ENCODE measurements at regions not wholly inside any gene's neighbourhood (a gene's known extent, or its start where the extent isn't known, plus 50 kb on each side); places are given as distances from the start of the nearest gene placed in this dataset.

- SMC1A ChIA-PET (ENCODE audit: uncharacterized antibody, unreplicated experiment), result no interaction called here
- RAD21 ChIA-PET (ENCODE audit: unreplicated experiment), result no interaction called here
- no peaks in the 10 kb centered on the region for H3K27me3 ChIP-seq (replicated peaks in 1 of 2; ENCODE audit: control insufficient read depth in 2 of 2, insufficient read depth in 2 of 2, low read length in 1 of 2)
Measured at GRCh38 chr14:89587136-89587420, 170.0 kb upstream of the FOXN3 start.

More at GRCh38 chr14:89587136-89587420, 170.0 kb upstream of the FOXN3 start:
- FAIRE-seq, result no peak
- Histone ChIP-seq H2AFZ (ENCODE audit: control insufficient read depth, low read depth, low read length) (no peak overlapping the region), H3K36me3 (ENCODE audit: control insufficient read depth in 2 of 2, insufficient read depth in 2 of 2, low read length in 1 of 2) (no peaks in the 10 kb centered on the region), H3K79me2 (ENCODE audit: control insufficient read depth, insufficient read depth, low read length) (no peaks in the 10 kb centered on the region), H3K4me3 (no peak overlapping the region), H4K20me1 (ENCODE audit: control insufficient read depth, insufficient read depth) (no peaks in the 10 kb centered on the region), H3K27ac (ENCODE audit: control insufficient read depth, insufficient read depth) (no peak overlapping the region), H3K9ac (ENCODE audit: control insufficient read depth, insufficient read depth, low read length) (no peak overlapping the region), H3K9me3 (replicated peaks; ENCODE audit: control insufficient read depth, insufficient read depth, low read length) (no peaks in the 10 kb centered on the region; the same call in 2 of the 3 replicates), H3K4me1 (ENCODE audit: control insufficient read depth, insufficient read depth, low read length) (peaks cover 12% of the 10 kb centered on the region), H3K4me2 (ENCODE audit: control insufficient read depth, insufficient read depth) (no peak overlapping the region)
- WGBS (ENCODE audit: insufficient coverage, insufficient replicate concordance, low lambda C conversion rate, missing lambda C conversion rate), result 87% methylated on average over 5 of the region's 5 CpGs
- TF ChIP-seq, protein P1, sequence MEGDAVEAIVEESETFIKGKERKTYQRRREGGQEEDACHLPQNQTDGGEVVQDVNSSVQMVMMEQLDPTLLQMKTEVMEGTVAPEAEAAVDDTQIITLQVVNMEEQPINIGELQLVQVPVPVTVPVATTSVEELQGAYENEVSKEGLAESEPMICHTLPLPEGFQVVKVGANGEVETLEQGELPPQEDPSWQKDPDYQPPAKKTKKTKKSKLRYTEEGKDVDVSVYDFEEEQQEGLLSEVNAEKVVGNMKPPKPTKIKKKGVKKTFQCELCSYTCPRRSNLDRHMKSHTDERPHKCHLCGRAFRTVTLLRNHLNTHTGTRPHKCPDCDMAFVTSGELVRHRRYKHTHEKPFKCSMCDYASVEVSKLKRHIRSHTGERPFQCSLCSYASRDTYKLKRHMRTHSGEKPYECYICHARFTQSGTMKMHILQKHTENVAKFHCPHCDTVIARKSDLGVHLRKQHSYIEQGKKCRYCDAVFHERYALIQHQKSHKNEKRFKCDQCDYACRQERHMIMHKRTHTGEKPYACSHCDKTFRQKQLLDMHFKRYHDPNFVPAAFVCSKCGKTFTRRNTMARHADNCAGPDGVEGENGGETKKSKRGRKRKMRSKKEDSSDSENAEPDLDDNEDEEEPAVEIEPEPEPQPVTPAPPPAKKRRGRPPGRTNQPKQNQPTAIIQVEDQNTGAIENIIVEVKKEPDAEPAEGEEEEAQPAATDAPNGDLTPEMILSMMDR (IDR thresholded peaks at IDR 0.05 in 2 of 3, conservative IDR thresholded peaks at IDR 0.05 in 1 of 3; ENCODE audit: control insufficient read depth in 2 of 3, extremely low read depth in 1 of 3, insufficient read depth in 1 of 3, low read depth in 3 of 3, low read length in 3 of 3), result no peak
- TF ChIP-seq, protein P2, sequence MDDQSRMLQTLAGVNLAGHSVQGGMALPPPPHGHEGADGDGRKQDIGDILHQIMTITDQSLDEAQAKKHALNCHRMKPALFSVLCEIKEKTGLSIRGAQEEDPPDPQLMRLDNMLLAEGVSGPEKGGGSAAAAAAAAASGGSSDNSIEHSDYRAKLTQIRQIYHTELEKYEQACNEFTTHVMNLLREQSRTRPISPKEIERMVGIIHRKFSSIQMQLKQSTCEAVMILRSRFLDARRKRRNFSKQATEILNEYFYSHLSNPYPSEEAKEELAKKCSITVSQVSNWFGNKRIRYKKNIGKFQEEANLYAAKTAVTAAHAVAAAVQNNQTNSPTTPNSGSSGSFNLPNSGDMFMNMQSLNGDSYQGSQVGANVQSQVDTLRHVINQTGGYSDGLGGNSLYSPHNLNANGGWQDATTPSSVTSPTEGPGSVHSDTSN (IDR thresholded peaks at IDR 0.05; ENCODE audit: insufficient replicate concordance, low read depth, low read length), result no peak
- TF ChIP-seq ZNF384 (IDR thresholded peaks at IDR 0.05; ENCODE audit: borderline replicate concordance, low read depth, low read length) (no peak), SREBF1 (IDR thresholded peaks at IDR 0.05; ENCODE audit: low read length) (no peak), FOXK2 (IDR thresholded peaks at IDR 0.05) (no peak), CBFB (IDR thresholded peaks at IDR 0.05; ENCODE audit: low read depth) (no peak), TAF1 (IDR thresholded peaks at IDR 0.05; ENCODE audit: borderline replicate concordance, low read depth, low read length) (no peak), PAX5 (IDR thresholded peaks at IDR 0.05; ENCODE audit: borderline replicate concordance, low read depth, low read length) (no peak), RUNX3 (IDR thresholded peaks at IDR 0.05; ENCODE audit: low read length) (no peak), CBX5 (IDR thresholded peaks at IDR 0.05; ENCODE audit: low read depth) (no peak), RAD21 (IDR thresholded peaks at IDR 0.05; ENCODE audit: insufficient read depth, low read depth, low read length) (no peak), ZNF274 (IDR thresholded peaks at IDR 0.05; ENCODE audit: insufficient read depth, insufficient read length) (no peak)
- TF ChIP-seq, protein P3, sequence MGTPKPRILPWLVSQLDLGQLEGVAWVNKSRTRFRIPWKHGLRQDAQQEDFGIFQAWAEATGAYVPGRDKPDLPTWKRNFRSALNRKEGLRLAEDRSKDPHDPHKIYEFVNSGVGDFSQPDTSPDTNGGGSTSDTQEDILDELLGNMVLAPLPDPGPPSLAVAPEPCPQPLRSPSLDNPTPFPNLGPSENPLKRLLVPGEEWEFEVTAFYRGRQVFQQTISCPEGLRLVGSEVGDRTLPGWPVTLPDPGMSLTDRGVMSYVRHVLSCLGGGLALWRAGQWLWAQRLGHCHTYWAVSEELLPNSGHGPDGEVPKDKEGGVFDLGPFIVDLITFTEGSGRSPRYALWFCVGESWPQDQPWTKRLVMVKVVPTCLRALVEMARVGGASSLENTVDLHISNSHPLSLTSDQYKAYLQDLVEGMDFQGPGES (IDR thresholded peaks at IDR 0.05), result no peak
- ATAC-seq, result no peak
- POLR2A ChIA-PET, result no interaction called here
- in situ Hi-C loops (cut with MboI), result no loop called here
- intact Hi-C loops (cut with micrococcal nuclease; ENCODE audit: unreplicated experiment), result no loop called here
- CTCF ChIA-PET, result no interaction called here
- DNase-seq (ENCODE audit: low read depth, low spot score), result no peak
- BruUV-seq (replicated peaks), result no TSS peak

All from GM12878 (cell line).